Gastroesophageal sphincter (tissue), 4 donors: ENCODE measurements at regions not wholly inside any gene's neighbourhood (a gene's known extent, or its start where the extent isn't known, plus 50 kb on each side); places are given as distances from the start of the nearest gene placed in this dataset.

Experiments
- ATAC-seq: fragments of 150-250 bp; one replicate; pipeline ENCODE4 v1.9.1; 2016; ENCODE audit warnings: mild to moderate bottlenecking, moderate library complexity
- H3K27ac ChIP-seq, 4 donors: fragments of 200-600 bp; sonication (generic) in 3 of 4; 1 replicate in 3 of 4; 2 replicates in 1 of 4; pipeline ENCODE4 v1.5.1; 2016 to 2019
- H3K27me3 ChIP-seq: fragments of 200-600 bp; sonication (generic); one replicate; pipeline ENCODE4 v1.5.1; 2019
- H3K36me3 ChIP-seq, 2 donors: fragments of 200-600 bp; sonication (generic); one replicate each; pipeline ENCODE4 v1.5.1; 2019; ENCODE audit warnings: control low read depth in 1 of 2
- H3K4me1 ChIP-seq, 3 donors: fragments of 200-600 bp; sonication (generic); 1 replicate in 2 of 3; 2 replicates in 1 of 3; pipeline ENCODE4 v1.5.1; 2016 to 2019; ENCODE audit warnings: control low read depth in 2 of 3
- H3K4me3 ChIP-seq, 2 donors: fragments of 200-600 bp; sonication (generic); one replicate each; pipeline ENCODE4 v1.5.1; 2019; ENCODE audit warnings: mild to moderate bottlenecking in 1 of 2, moderate library complexity in 1 of 2
- H3K9me3 ChIP-seq, 3 donors: fragments of 200-600 bp; sonication (generic); one replicate each; pipeline ENCODE4 v1.5.1; 2017 to 2019; ENCODE audit warnings: control low read depth in 2 of 3
- EP300 ChIP-seq: sonication (generic); formaldehyde crosslinking; IDR thresholded peaks from one replicate; pipeline ENCODE4 v1.6.1; 2017; ENCODE audit warnings: antibody characterized with exemption, mild to moderate bottlenecking
- POLR2A ChIP-seq, 2 donors: fragments of 450-650 bp; IDR thresholded peaks; one replicate each; pipeline ENCODE4 v1.6.1; 2017; ENCODE audit warnings: antibody characterized with exemption in 2 of 2, mild to moderate bottlenecking in 2 of 2, moderate library complexity in 1 of 2
- POLR2AphosphoS5 ChIP-seq: sonication (generic); formaldehyde crosslinking; IDR thresholded peaks from one replicate; pipeline ENCODE4 v1.6.1; 2017; ENCODE audit warnings: antibody characterized with exemption
- WGBS, 2 donors: methylation state at CpG; one replicate each; pipeline ENCODE4 v1.1.5; 2018; ENCODE audit warnings: low coverage in 1 of 2; 5-methylcytosine and 5-hydroxymethylcytosine counted together
- TF ChIP-seq, protein P1 (sequence below), 4 experiments: fragments of 200-600 bp in 2 of 4; fragments of 450-650 bp in 2 of 4; sonication (generic) in 1 of 4; IDR thresholded peaks; one replicate each; pipeline ENCODE4 v1.5.1; 2017 to 2019; ENCODE audit warnings: antibody characterized with exemption in 4 of 4, mild to moderate bottlenecking in 2 of 4, moderate library complexity in 2 of 4

DNA sequence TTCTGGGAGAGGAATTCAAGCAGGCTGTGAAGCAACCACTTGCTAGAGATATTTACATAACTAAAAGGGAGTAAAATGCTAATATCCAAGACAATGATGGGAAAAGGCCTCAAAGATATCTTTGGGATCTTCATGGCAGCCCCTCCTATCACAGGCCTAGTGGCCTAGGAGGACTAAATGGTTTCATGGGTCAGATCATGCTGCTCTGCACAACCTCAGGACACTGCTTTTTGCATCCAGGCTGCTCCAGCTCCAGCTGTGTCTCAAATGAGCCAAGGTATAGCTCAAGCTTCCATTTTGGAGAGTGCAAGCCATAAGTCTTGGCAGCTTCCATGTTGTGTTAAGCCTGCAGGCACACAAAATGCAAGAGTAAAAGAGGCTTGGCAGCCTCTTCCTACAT lies 195.6 kb upstream of the SSTR1 start:
- H3K9me3 ChIP-seq, result peaks cover 0 to 34% (median 0%) of the 10 kb centered on the region in 3 donors
- no peak overlapping the region for H3K27ac ChIP-seq
- H3K36me3 ChIP-seq, result no peaks in the 10 kb centered on the region
- H3K27me3 ChIP-seq, result no peaks in the 10 kb centered on the region
- no peak overlapping the region for H3K4me3 ChIP-seq
- ATAC-seq, result no peak
- H3K4me1 ChIP-seq, result no peaks in the 10 kb centered on the region
- TF ChIP-seq EP300 (no peak), POLR2A (IDR thresholded peaks at IDR 0.05) (no peak), POLR2AphosphoS5 (no peak)
- TF ChIP-seq, protein P1, sequence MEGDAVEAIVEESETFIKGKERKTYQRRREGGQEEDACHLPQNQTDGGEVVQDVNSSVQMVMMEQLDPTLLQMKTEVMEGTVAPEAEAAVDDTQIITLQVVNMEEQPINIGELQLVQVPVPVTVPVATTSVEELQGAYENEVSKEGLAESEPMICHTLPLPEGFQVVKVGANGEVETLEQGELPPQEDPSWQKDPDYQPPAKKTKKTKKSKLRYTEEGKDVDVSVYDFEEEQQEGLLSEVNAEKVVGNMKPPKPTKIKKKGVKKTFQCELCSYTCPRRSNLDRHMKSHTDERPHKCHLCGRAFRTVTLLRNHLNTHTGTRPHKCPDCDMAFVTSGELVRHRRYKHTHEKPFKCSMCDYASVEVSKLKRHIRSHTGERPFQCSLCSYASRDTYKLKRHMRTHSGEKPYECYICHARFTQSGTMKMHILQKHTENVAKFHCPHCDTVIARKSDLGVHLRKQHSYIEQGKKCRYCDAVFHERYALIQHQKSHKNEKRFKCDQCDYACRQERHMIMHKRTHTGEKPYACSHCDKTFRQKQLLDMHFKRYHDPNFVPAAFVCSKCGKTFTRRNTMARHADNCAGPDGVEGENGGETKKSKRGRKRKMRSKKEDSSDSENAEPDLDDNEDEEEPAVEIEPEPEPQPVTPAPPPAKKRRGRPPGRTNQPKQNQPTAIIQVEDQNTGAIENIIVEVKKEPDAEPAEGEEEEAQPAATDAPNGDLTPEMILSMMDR (IDR thresholded peaks at IDR 0.05), result no peak

DNA sequence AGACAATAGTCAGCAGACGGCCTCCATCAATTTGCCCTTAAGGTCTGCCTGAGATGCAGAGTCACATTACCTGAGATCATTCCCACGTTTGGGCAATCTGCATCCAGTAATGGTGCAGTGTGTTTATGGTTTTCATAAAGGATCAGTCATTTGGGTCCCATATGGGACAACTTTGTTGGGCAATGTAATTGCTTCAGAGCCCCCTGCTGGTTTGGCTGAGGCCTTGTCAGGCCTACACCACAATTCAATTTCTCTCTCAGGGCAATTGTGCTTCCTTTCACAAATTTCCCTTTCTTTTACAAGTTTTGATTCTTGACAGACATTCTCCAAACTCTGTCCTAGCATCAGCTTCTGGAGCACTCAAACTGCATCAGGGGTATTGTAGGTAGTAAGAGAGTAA lies 191.2 kb upstream of the SSTR1 start:
- peaks cover 0 to 20% (median 0%) of the 10 kb centered on the region in 3 donors for H3K9me3 ChIP-seq
- H3K4me3 ChIP-seq, result no peak overlapping the region
- no peaks in the 10 kb centered on the region for H3K27me3 ChIP-seq
- TF ChIP-seq POLR2A (IDR thresholded peaks at IDR 0.05), result no peak
- H3K4me1 ChIP-seq, result no peaks in the 10 kb centered on the region
- H3K27ac ChIP-seq, result no peak overlapping the region
- no peak for ATAC-seq
- no peaks in the 10 kb centered on the region for H3K36me3 ChIP-seq
- WGBS, 2 donors, result 50 to 56% methylated on average over 2 of the region's 2 CpGs

DNA sequence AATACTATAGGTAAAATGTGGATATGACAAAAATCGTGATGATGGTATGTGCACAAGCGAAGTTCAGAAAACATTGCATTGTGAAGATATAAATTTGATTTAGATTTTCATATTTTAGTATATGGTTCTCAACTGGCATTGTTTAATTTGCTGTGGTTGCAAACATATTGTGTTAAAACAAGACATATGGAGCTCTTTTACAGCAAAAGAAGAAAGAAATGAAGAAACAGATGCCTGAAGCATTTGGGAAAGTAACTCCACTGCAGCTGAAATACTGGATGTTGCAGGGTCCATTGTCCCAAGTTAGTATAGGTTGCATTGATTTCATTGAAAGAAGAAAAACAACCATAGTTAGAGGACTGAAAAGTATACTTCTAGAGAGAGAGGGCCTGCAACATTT lies 185.8 kb upstream of the SSTR1 start:
- Histone ChIP-seq H3K4me1 (no peaks in the 10 kb centered on the region), H3K27me3 (no peaks in the 10 kb centered on the region), H3K27ac (no peak overlapping the region), H3K4me3 (no peak overlapping the region), H3K36me3 (no peaks in the 10 kb centered on the region), H3K9me3 (peaks cover 0 to 15% (median 0%) of the 10 kb centered on the region in 3 donors)
- TF ChIP-seq, protein P1 (IDR thresholded peaks at IDR 0.05), result no peak
- TF ChIP-seq EP300 (no peak), POLR2A (IDR thresholded peaks at IDR 0.05) (no peak), POLR2AphosphoS5 (no peak)
- WGBS, 2 donors, result 81 to 94% methylated on average over 2 of the region's 2 CpGs
- ATAC-seq, result no peak

DNA sequence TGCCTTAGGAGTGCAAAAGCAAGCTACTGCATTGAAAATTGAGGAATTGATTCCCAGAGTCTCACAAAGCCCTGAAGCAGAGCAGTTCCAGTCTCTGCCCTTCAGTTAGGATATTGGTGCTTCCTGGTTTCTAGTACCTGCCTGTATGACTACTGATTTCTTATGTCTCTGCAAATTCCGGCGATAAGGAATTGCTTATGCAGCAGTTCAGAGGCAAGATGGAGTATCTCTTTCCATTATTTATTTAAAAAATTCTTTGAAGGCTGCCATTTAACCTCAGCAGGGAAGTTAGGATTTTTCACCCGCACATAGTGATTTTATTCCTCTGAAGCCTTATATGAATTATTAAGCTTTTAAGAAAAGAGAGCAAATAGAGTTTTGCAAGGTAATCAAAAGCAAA lies 184.9 kb upstream of the SSTR1 start:
- H3K27me3 ChIP-seq, result no peaks in the 10 kb centered on the region
- H3K4me3 ChIP-seq, result no peak overlapping the region
- TF ChIP-seq, protein P1 (IDR thresholded peaks at IDR 0.05), result no peak
- TF ChIP-seq POLR2AphosphoS5 (no peak), EP300 (no peak), POLR2A (IDR thresholded peaks at IDR 0.05) (no peak)
- 23 to 49% methylated on average over 3 of the region's 3 CpGs for WGBS, 2 donors
- peaks cover 0 to 15% (median 0%) of the 10 kb centered on the region in 3 donors for H3K9me3 ChIP-seq
- H3K27ac ChIP-seq, result no peak overlapping the region
- H3K4me1 ChIP-seq, result no peaks in the 10 kb centered on the region
- H3K36me3 ChIP-seq, result no peaks in the 10 kb centered on the region
- ATAC-seq, result no peak

DNA sequence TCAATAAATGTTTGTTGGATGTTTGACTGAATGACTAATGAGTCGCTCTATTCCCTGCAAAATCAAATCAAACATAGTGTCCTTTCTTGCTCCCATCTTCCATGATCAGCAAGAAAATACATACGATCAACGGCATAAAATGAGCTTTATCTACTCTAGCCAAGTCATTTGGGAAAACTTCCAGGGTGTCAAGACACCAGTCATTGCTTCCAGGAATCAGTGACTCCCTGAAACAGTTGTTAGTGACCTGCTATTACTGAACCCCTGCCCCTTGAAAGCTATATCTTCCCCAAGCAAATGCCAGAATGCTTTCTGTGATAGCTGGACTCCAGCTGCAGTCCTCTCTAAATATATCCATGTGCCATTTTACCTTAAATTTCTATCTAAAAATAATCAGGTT lies 169.5 kb upstream of the SSTR1 start:
- H3K36me3 ChIP-seq, result no peaks in the 10 kb centered on the region
- WGBS, 2 donors, result 78% methylated on average over 3 of the region's 3 CpGs; no CpG with 5 or more reads in 1 of the 2 donors
- ATAC-seq, result no peak
- H3K4me3 ChIP-seq, result no peak overlapping the region
- no peak for TF ChIP-seq POLR2A (IDR thresholded peaks at IDR 0.05)
- no peak for TF ChIP-seq POLR2AphosphoS5
- TF ChIP-seq EP300, result no peak
- TF ChIP-seq, protein P1 (IDR thresholded peaks at IDR 0.05), result no peak
- H3K27ac ChIP-seq, result no peak overlapping the region
- H3K9me3 ChIP-seq, result no peaks in the 10 kb centered on the region
- H3K4me1 ChIP-seq, result no peaks in the 10 kb centered on the region
- no peaks in the 10 kb centered on the region for H3K27me3 ChIP-seq
